Progenitor cell of endocrine pancreas (in vitro differentiated cells): ENCODE measurements at regions not wholly inside any gene's neighbourhood (a gene's known extent, or its start where the extent isn't known, plus 50 kb on each side); places are given as distances from the start of the nearest gene placed in this dataset.

Source experiments
- DNase-seq: peaks from one replicate; pipeline ENCODE4 v3.0.0; 2021; ENCODE audit warnings: low spot score; ENCODE audit not compliant: unreplicated experiment
- H3K27ac Mint-ChIP-seq: 2 replicates; pipeline ENCODE4 v1.8.0; 2021; ENCODE audit warnings: mild to moderate bottlenecking, moderate library complexity, mixed read lengths
- H3K27me3 Mint-ChIP-seq: 2 replicates; pipeline ENCODE4 v1.8.0; 2021; ENCODE audit warnings: mixed read lengths
- H3K36me3 Mint-ChIP-seq: 2 replicates; pipeline ENCODE4 v1.8.0; 2022; ENCODE audit warnings: mixed read lengths; ENCODE audit not compliant: insufficient read depth
- H3K4me1 Mint-ChIP-seq: 2 replicates; pipeline ENCODE4 v1.8.0; 2021; ENCODE audit warnings: low read depth, mixed read lengths
- H3K4me3 Mint-ChIP-seq: 2 replicates; pipeline ENCODE4 v1.8.0; 2021; ENCODE audit warnings: low read depth, mild to moderate bottlenecking, moderate library complexity, mixed read lengths
- H3K9me3 Mint-ChIP-seq: 2 replicates; pipeline ENCODE4 v1.8.0; 2021; ENCODE audit warnings: low read depth, mixed read lengths
- TF ChIP-seq, protein P1 (sequence below): fragments of 200-600 bp; sonication (generic); IDR thresholded peaks from one replicate; pipeline ENCODE4 v1.5.0; 2021; ENCODE audit warnings: antibody characterized with exemption, mild to moderate bottlenecking; ENCODE audit not compliant: unreplicated experiment

DNA sequence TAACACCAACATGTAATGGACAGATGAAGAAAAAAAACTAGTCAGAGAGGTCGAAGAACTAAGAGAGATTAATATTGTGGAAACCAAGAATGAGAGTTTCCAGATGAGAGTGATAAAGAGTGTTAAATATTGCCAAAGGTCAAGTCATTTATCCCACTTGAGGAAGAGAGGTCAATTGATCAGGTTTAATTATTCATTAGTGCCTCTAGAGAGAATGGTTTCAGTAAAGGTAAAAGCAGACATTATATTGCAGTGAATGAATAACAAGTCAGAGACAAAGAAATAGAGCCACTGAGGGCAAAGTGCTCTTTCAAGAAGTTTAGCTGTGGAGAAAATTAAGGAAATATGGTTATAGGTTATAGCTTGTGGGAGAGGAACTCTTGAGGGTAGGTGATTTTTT lies 263.1 kb downstream of the GUCY2F start:
- TF ChIP-seq, protein P1, sequence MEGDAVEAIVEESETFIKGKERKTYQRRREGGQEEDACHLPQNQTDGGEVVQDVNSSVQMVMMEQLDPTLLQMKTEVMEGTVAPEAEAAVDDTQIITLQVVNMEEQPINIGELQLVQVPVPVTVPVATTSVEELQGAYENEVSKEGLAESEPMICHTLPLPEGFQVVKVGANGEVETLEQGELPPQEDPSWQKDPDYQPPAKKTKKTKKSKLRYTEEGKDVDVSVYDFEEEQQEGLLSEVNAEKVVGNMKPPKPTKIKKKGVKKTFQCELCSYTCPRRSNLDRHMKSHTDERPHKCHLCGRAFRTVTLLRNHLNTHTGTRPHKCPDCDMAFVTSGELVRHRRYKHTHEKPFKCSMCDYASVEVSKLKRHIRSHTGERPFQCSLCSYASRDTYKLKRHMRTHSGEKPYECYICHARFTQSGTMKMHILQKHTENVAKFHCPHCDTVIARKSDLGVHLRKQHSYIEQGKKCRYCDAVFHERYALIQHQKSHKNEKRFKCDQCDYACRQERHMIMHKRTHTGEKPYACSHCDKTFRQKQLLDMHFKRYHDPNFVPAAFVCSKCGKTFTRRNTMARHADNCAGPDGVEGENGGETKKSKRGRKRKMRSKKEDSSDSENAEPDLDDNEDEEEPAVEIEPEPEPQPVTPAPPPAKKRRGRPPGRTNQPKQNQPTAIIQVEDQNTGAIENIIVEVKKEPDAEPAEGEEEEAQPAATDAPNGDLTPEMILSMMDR: no peak
- Mint-ChIP-seq H3K9me3 (peaks cover 16% of the 10 kb centered on the region), H3K27ac (no peak overlapping the region)

DNA sequence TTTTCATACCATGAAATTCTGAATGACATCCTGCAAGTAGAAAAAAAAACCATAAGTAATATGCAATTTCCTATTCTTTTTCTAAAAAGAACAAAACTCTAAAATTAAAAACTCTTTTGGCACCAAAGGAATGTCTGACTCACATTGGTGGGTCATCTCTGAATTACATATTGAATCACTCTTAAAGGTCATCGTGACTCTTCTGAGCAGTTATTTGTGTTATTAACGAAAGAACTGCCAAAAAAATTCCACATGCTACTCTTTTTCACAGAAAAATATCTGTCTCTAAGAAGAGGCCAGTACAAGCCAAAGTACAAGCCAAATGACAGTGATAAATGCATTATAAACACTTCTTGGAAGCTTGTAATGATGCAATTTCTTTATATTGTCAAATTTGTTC lies 282.2 kb downstream of the GUCY2F start:
- TF ChIP-seq, protein P1: no peak
- peaks cover under 1% of the 10 kb centered on the region for H3K36me3 Mint-ChIP-seq
- H3K9me3 Mint-ChIP-seq: peaks cover 26% of the 10 kb centered on the region
- no peaks in the 10 kb centered on the region for H3K27me3 Mint-ChIP-seq
- no peak overlapping the region for H3K27ac Mint-ChIP-seq
- H3K4me1 Mint-ChIP-seq: peaks cover 10% of the 10 kb centered on the region
- no peak overlapping the region for H3K4me3 Mint-ChIP-seq
- no peak for DNase-seq

More for the DNA sequence above, 263.1 kb downstream of the GUCY2F start:
- no peak for DNase-seq
- Mint-ChIP-seq H3K4me3 (no peak overlapping the region), H3K36me3 (peaks cover 6% of the 10 kb centered on the region), H3K4me1 (no peaks in the 10 kb centered on the region), H3K27me3 (no peaks in the 10 kb centered on the region)

DNA sequence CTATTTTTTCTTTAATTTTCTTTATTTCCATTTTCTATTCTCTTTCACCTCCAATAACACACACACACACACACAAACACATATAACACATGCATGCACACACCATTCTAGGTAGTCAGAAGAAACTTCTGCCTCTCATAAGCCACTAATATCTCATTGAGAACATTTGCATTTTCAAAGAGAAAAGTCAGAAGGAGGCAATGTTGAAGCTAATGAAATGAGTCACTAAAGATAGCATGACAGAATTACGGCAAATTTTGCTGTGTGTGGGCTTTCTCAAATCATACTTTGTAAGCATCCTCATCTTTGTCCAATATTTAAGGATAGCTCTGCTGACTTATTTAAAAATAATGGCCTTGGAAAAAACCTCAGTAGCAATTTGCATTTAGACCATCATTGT lies 291.3 kb downstream of the GUCY2F start:
- no peak for DNase-seq
- H3K4me1 Mint-ChIP-seq: peaks cover 12% of the 10 kb centered on the region
- H3K27ac Mint-ChIP-seq: no peak overlapping the region
- H3K9me3 Mint-ChIP-seq: peaks cover 14% of the 10 kb centered on the region
- no peak overlapping the region for H3K4me3 Mint-ChIP-seq
- TF ChIP-seq, protein P1: no peak
- no peaks in the 10 kb centered on the region for H3K27me3 Mint-ChIP-seq
- peaks cover 2% of the 10 kb centered on the region for H3K36me3 Mint-ChIP-seq

DNA sequence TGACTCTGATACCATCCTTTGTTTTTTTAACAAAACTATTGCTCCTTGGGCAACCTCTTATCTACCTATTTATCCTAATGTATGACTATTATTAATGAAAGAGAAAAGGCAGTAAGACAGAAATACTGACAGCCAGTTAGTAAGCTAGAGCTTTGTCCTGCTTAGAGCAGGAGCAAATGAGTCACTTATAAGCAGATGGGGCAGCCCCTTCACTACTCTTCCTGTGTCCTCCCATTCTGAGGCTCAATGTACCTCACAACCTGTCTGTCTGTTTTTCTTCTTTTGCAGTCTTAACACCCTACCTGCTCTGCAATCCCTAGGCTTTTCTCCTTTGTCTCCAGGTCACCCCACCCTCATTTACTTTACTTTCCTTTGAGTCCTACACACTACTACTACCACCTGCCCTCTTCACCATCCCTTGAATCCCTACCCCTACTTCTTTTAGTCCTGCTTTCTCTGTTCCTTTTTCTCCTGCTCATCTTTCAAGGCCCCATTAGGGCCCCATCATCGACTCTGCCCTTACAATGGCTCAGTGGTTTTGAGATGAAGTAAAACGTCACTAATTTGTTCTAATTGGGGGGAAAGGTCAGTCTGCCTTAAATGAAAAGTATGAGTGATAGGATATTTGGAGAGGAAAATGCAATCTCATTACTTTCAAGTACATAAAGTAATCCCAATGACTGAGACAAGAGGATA lies 294.3 kb downstream of the GUCY2F start:
- Mint-ChIP-seq H3K27me3 (no peaks in the 10 kb centered on the region), H3K9me3 (no peaks in the 10 kb centered on the region), H3K4me1 (peaks cover 18% of the 10 kb centered on the region), H3K27ac (no peak overlapping the region), H3K4me3 (no peak overlapping the region), H3K36me3 (no peaks in the 10 kb centered on the region)
- TF ChIP-seq, protein P1: no peak
- DNase-seq: no peak

- no peak overlapping the region for H3K4me3 Mint-ChIP-seq
- no peak for DNase-seq
- peaks cover 18% of the 10 kb centered on the region for H3K4me1 Mint-ChIP-seq
- no peaks in the 10 kb centered on the region for H3K36me3 Mint-ChIP-seq
- H3K27me3 Mint-ChIP-seq: no peaks in the 10 kb centered on the region
- H3K27ac Mint-ChIP-seq: no peak overlapping the region
- TF ChIP-seq, protein P1: no peak
- no peaks in the 10 kb centered on the region for H3K9me3 Mint-ChIP-seq
Measured at GRCh38 chrX:109186939-109187338, 294.9 kb downstream of the GUCY2F start.
